OCI-LY7 (cell line): ENCODE measurements at regions not wholly inside any gene's neighbourhood (a gene's known extent, or its start where the extent isn't known, plus 50 kb on each side); places are given as distances from the start of the nearest gene placed in this dataset.

Source experiments
- EZH2phosphoT487 ChIP-seq: fragments of 200-600 bp; sonication (generic); IDR thresholded peaks from 2 replicates; pipeline ENCODE4 v1.6.1; 2018; ENCODE audit warnings: low read depth, borderline replicate concordance, mild to moderate bottlenecking, mixed run types, antibody characterized with exemption, low read length, moderate library complexity, mixed read lengths
- TF ChIP-seq, protein P1 (sequence below): fragments of 200-600 bp; sonication (generic); conservative IDR thresholded peaks from 2 replicates; pipeline ENCODE4 v1.5.1; 2014; ENCODE audit warnings: mild to moderate bottlenecking, antibody characterized with exemption, low read length, moderate library complexity, mixed read lengths

DNA sequence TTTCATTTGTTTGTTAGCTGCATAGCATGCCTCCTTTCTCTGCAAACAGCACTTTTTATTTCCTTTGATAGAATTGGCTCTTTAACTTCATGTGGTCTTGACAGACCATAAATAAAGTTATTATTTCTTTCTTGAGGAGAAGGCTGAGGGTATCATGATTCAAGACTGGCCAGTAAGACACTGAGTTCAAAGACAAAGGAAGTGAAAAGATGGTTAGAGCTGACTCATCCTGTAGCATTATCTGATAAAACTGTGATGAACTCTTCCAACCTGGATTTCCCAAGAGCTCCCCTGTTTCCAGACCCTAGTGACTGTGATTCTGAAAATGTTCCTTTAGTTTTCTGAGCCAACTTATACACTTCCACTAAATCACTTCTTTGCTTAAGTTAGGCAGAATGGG is 179.3 kb upstream of the FAT3 start:
- no peak for TF ChIP-seq EZH2phosphoT487
- TF ChIP-seq, protein P1, sequence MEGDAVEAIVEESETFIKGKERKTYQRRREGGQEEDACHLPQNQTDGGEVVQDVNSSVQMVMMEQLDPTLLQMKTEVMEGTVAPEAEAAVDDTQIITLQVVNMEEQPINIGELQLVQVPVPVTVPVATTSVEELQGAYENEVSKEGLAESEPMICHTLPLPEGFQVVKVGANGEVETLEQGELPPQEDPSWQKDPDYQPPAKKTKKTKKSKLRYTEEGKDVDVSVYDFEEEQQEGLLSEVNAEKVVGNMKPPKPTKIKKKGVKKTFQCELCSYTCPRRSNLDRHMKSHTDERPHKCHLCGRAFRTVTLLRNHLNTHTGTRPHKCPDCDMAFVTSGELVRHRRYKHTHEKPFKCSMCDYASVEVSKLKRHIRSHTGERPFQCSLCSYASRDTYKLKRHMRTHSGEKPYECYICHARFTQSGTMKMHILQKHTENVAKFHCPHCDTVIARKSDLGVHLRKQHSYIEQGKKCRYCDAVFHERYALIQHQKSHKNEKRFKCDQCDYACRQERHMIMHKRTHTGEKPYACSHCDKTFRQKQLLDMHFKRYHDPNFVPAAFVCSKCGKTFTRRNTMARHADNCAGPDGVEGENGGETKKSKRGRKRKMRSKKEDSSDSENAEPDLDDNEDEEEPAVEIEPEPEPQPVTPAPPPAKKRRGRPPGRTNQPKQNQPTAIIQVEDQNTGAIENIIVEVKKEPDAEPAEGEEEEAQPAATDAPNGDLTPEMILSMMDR = no peak
